Heart left ventricle (tissue), 16 donors: ENCODE measurements at regions not wholly inside any gene's neighbourhood (a gene's known extent, or its start where the extent isn't known, plus 50 kb on each side); places are given as distances from the start of the nearest gene placed in this dataset.

ENCODE experiments used
- ATAC-seq, 4 donors: fragments of 200-7000 bp; cut with Tn5 transposase; one replicate each; pipeline ENCODE4 v1.9.1; 2020 to 2022; ENCODE audit warnings: moderate library complexity in 4 of 4, mild to moderate bottlenecking in 3 of 4, moderate number of reproducible peaks in 1 of 4
- DNase-seq, 5 donors: peaks; one replicate each; pipeline ENCODE4 v3.0.0-alpha.2; 2020
- H3K27ac ChIP-seq, 12 donors: fragments of 200-600 bp; sonication (generic) in 4 of 12; one replicate each; pipeline versions ENCODE4 v1.5.0 to v1.8.0; 2016 to 2022; ENCODE audit warnings: mild to moderate bottlenecking in 2 of 12
- H3K27me3 ChIP-seq, 9 donors: fragments of 200-600 bp; sonication (generic) in 2 of 9; one replicate each; pipeline versions ENCODE4 v1.5.1 to v1.8.0; 2016 to 2022; ENCODE audit warnings: mild to moderate bottlenecking in 3 of 9
- H3K36me3 ChIP-seq, 9 donors: fragments of 200-600 bp; sonication (generic) in 2 of 9; one replicate each; pipeline versions ENCODE4 v1.5.0 to v1.8.0; 2018 to 2022; ENCODE audit warnings: mild to moderate bottlenecking in 2 of 9
- H3K4me1 ChIP-seq, 12 donors: fragments of 200-600 bp; sonication (generic) in 4 of 12; one replicate each; pipeline versions ENCODE4 v1.5.0 to v1.8.0; 2016 to 2022; ENCODE audit warnings: mild to moderate bottlenecking in 3 of 12
- H3K4me3 ChIP-seq, 12 donors: fragments of 200-600 bp; sonication (generic) in 4 of 12; one replicate each; pipeline versions ENCODE4 v1.5.0 to v1.8.0; 2017 to 2022; ENCODE audit warnings: mild to moderate bottlenecking in 9 of 12, moderate library complexity in 4 of 12
- H3K9me3 ChIP-seq, 12 donors: fragments of 200-600 bp; sonication (generic) in 4 of 12; one replicate each; pipeline versions ENCODE4 v1.5.0 to v1.8.0; 2016 to 2022; ENCODE audit warnings: mild to moderate bottlenecking in 1 of 12
- POLR2A ChIP-seq, 2 donors: fragments of 450-650 bp; IDR thresholded peaks; one replicate each; pipeline ENCODE4 v1.6.1; 2017; ENCODE audit warnings: antibody characterized with exemption in 2 of 2, mild to moderate bottlenecking in 2 of 2, moderate library complexity in 2 of 2
- WGBS, 4 donors: extraction: QIAGEN DNeasy Blood & Tissue Kit in 2 of 4; methylation state at CpG; one replicate each; pipeline versions ENCODE4 v1.1.5 to v1.1.7; 2013 to 2018; 5-methylcytosine and 5-hydroxymethylcytosine counted together
- intact Hi-C, 10 donors: fragments of 100-400 bp; cut with DNase I; formaldehyde crosslinking; loops; one replicate each; pipeline versions ENCODE4 v1.11.1 to v1.14.2; 2022
- TF ChIP-seq, protein P1 (sequence below), 12 donors: fragments of 200-600 bp; sonication (generic) in 4 of 12; IDR thresholded peaks; one replicate each; pipeline versions ENCODE4 v1.5.0 to v1.8.0; 2018 to 2022; ENCODE audit warnings: antibody characterized with exemption in 12 of 12, mild to moderate bottlenecking in 5 of 12
- donor health status: ischemic (EF 13 %, LVEDD 7.1; RV severe dilation, severe dysfunction).
- donor health status: healthy with polysubstance abuse.
- donor health status: DM: no; HTN: yes; CAD: no.
- donor health status: DM: no; HTN: no; CAD: no.
- donor health status: ischemic (EF 25% LVEDD 6.9; RV normal size, moderate dysfunction).
- donor health status: ischemic (EF 25% LVEDD 5.7; RV mildly dilated, moderate dysfunction).
- donor health status: healthy.
- donor health status: DM: yes; HTN: yes; CAD: no.
- donor health status: ischemic (EF 35%, LVEDD 5.7; RV mildly dilated, moderate dysfunction).
- donor health status: nonischemic (EF 11% LVEDD 7.7; RV severe dilation, severe dysfunction).
- donor health status: DM: yes; HTN: yes; CAD: no.
- donor health status: PGD.
- donor health status: ischemic (EF 29% LVEDD 5.4; RV normal size, mild dysfunction).
- donor health status: nonischemic (EF 23%, LVEDD 6.1; RV moderate dilation, normal function).

DNA sequence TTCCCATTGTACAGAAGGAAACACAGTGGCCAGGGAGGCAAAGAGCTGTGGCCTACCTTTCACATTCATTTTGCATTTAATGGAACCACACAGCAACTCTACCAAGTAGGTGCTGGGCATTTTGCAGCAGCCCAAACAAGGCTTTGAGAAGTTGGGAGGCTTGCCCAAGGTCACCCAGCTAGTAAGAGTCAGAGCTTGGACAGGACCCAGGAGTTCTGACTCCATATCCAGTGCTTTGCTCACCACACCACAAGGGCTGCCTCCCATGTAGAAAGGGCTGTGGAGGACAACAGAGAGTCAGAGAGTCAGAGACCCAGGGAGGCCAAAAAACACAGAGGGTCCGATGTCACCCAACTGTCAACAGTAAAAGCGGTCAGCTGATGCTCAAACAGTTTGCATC lies 400.2 kb downstream of the BCL11B start:
- ATAC-seq (no peak), DNase-seq (no peak)
- Histone ChIP-seq H3K4me3 (no peak overlapping the region), H3K36me3 (no peaks in the 10 kb centered on the region), H3K9me3 (peaks cover 0 to 8% (median 0%) of the 10 kb centered on the region in 12 donors), H3K27me3 (peaks cover 0 to 6% (median 0%) of the 10 kb centered on the region in 9 donors), H3K4me1 (no peaks in the 10 kb centered on the region), H3K27ac (no peak overlapping the region)
- intact Hi-C loops = no loop called here
- WGBS, 4 donors = 60 to 91% (median 81%) methylated on average over 2 of the region's 2 CpGs
- TF ChIP-seq, protein P1, sequence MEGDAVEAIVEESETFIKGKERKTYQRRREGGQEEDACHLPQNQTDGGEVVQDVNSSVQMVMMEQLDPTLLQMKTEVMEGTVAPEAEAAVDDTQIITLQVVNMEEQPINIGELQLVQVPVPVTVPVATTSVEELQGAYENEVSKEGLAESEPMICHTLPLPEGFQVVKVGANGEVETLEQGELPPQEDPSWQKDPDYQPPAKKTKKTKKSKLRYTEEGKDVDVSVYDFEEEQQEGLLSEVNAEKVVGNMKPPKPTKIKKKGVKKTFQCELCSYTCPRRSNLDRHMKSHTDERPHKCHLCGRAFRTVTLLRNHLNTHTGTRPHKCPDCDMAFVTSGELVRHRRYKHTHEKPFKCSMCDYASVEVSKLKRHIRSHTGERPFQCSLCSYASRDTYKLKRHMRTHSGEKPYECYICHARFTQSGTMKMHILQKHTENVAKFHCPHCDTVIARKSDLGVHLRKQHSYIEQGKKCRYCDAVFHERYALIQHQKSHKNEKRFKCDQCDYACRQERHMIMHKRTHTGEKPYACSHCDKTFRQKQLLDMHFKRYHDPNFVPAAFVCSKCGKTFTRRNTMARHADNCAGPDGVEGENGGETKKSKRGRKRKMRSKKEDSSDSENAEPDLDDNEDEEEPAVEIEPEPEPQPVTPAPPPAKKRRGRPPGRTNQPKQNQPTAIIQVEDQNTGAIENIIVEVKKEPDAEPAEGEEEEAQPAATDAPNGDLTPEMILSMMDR (IDR thresholded peaks at IDR 0.05) = no peak
- TF ChIP-seq POLR2A (IDR thresholded peaks at IDR 0.05) = no peak

DNA sequence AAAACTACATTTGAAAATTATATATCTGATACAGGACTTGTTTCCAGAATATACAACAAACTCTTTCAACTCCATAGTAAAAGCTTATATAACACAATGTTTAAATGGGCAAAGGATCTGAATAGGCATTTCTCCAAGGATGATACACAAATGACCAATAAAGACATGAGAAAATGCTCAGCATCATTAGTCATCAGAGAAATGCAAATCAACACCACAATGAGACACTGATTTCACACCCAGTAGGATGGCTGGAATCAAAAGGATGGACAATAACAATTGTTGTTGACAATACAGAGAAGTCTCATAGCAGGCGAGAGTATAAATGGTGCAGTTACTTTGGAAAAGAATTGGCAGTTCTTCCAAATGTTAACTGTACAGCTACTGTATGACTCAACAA lies 394.9 kb downstream of the BCL11B start:
- Histone ChIP-seq H3K9me3 (peaks cover 0 to 22% (median 0%) of the 10 kb centered on the region in 12 donors), H3K27me3 (peaks cover 0 to 6% (median 0%) of the 10 kb centered on the region in 9 donors), H3K36me3 (no peaks in the 10 kb centered on the region), H3K4me1 (no peaks in the 10 kb centered on the region), H3K4me3 (no peak overlapping the region), H3K27ac (no peak overlapping the region)
- TF ChIP-seq, protein P1 (IDR thresholded peaks at IDR 0.05) = no peak
- TF ChIP-seq POLR2A (IDR thresholded peaks at IDR 0.05) = no peak
- ATAC-seq (no peak), DNase-seq (no peak)
- WGBS, 4 donors = 78 to 89% (median 85%) methylated on average over 1 of the region's 1 CpG
- intact Hi-C loops = no loop called here

DNA sequence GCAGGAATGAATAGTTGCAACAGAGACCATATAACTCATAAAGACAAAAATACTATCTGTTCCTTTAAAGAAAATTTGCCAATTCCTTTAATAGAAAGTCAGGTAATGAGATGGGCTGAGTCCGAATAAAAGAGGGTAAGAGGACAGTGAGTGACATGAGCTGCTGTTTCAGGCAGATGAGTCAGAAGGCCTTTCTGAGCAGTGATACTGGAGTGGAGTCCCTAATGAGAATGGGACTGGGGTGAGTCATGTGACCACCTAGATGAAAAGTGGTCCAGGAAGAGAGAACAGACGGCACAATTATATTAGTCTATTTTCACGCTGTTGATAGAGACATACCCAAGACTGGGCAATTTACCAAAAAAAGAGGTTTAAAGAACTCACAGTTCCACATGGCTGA lies 393.7 kb downstream of the BCL11B start:
- peaks cover 0 to 22% (median 0%) of the 10 kb centered on the region in 12 donors for H3K9me3 ChIP-seq
- intact Hi-C loops = no loop called here
- ATAC-seq (no peak), DNase-seq (no peak)
- H3K27ac ChIP-seq = no peak overlapping the region
- H3K36me3 ChIP-seq = no peaks in the 10 kb centered on the region
- no peaks in the 10 kb centered on the region for H3K4me1 ChIP-seq
- TF ChIP-seq, protein P1 (IDR thresholded peaks at IDR 0.05) = no peak
- TF ChIP-seq POLR2A (IDR thresholded peaks at IDR 0.05) = no peak
- peaks cover 0 to 6% (median 0%) of the 10 kb centered on the region in 9 donors for H3K27me3 ChIP-seq
- 79 to 88% (median 84%) methylated on average over 3 of the region's 3 CpGs for WGBS, 4 donors
- H3K4me3 ChIP-seq = no peak overlapping the region

DNA sequence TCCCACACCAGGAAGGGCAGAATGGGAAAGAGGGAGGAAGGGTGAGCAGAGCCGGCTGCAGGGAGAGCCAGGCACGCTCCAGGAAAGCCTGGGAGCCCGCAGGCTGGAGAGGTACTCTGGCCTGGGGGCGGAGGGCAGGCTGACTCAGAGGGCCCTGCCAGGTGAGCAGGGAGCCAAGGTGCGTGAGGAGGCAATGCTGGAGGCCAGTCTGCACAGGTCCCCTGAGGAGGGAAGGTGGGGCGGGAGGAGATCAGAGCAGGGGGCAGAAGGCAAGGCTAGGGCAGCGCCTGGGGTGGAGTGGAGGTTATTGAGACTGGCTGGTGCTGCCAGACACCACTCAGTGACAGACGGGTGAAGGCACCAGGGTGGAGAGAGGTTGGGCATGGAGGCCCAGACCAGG lies 385.0 kb downstream of the BCL11B start:
- TF ChIP-seq POLR2A (IDR thresholded peaks at IDR 0.05) = no peak
- TF ChIP-seq, protein P1 (IDR thresholded peaks at IDR 0.05) = no peak

More for the DNA sequence above, 385.0 kb downstream of the BCL11B start:
- DNase-seq (no peak), ATAC-seq (peak in 1 of 4 donors; percentile 24)
- intact Hi-C loops = no loop called here
- Histone ChIP-seq H3K27ac (no peak overlapping the region), H3K9me3 (peaks cover 0 to 6% (median 0%) of the 10 kb centered on the region in 12 donors), H3K27me3 (peaks cover 0 to 6% (median 0%) of the 10 kb centered on the region in 9 donors), H3K4me3 (no peak overlapping the region), H3K4me1 (no peaks in the 10 kb centered on the region), H3K36me3 (no peaks in the 10 kb centered on the region)
- WGBS, 4 donors = 78 to 86% (median 84%) methylated on average over 8 of the region's 8 CpGs
